Astrocyte of the cerebellum (primary cell): ENCODE measurements at regions not wholly inside any gene's neighbourhood (a gene's known extent, or its start where the extent isn't known, plus 50 kb on each side); places are given as distances from the start of the nearest gene placed in this dataset.

ENCODE experiments used
- DNase-seq: peaks from one replicate; pipeline ENCODE4 v3.0.0-alpha.2; 2011; ENCODE audit warnings: low read depth
- H3K4me3 ChIP-seq: 2 replicates; pipeline ENCODE4 v1.5.1; 2011; ENCODE audit warnings: mild to moderate bottlenecking, low read depth, low read length, moderate library complexity
- CTCF ChIP-seq: IDR thresholded peaks from 2 replicates; pipeline ENCODE4 v1.5.1; 2012; ENCODE audit warnings: low read length, low read depth, moderate library complexity, mild to moderate bottlenecking; ENCODE audit errors: missing control alignments
- in situ Hi-C: cut with HindIII; loops from 2 replicates; pipeline ENCODE4 v1.10.0; 2017; ENCODE audit warnings: low sequenced_read_pairs

DNA sequence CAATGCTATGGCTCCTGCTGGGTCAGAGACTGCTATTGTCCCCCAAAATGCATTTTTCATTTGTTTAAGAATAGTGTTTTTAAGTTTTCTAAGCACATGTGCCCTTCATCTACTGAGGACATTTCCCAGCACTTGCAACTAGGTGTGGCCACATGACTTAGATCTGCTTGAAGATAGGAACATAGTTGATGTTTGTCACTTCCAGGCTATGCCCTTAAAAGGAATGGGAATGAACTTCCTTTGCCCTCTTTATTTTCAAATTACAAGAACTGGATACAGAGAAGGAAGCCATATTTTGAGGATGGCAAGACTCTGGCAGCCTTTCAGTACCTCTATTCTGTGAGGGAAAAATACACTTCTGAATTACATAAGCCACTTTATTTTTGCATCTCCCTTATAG, 203.0 kb upstream of the TFAP2D start:
- H3K4me3 ChIP-seq = no peak overlapping the region
- TF ChIP-seq CTCF = no peak
- in situ Hi-C loops = no loop called here
- no peak for DNase-seq

GRCh38 chr6:50520326-50521266, 192.7 kb upstream of the TFAP2D start:
- TF ChIP-seq CTCF = no peak
- no peak overlapping the region for H3K4me3 ChIP-seq
- DNase-seq = no peak
- in situ Hi-C loops = no loop called here

GRCh38 chr6:50524341-50524740, 189.0 kb upstream of the TFAP2D start:
- no peak overlapping the region for H3K4me3 ChIP-seq
- DNase-seq = no peak
- in situ Hi-C loops = no loop called here
- TF ChIP-seq CTCF = no peak

DNA sequence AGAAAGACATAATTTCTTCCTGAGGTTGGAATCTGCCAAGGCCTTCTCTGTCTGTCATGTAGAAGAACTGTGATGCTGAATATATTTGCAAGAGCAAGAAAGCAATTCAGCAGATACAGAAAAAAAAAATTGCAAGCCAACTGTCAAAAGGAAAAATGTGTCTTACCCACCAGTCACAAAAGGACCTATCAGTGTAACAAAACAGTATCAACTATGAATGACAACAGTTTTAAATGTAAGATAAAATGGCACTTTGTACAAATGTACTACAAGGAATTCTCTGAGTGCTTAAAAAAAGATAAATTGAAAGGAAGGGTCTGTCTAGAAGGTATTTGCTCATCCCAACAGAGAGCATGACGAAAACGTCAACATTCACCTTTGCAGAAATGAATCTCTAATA, 185.3 kb upstream of the TFAP2D start:
- no peak for DNase-seq
- TF ChIP-seq CTCF = no peak
- no peak overlapping the region for H3K4me3 ChIP-seq
- in situ Hi-C loops = no loop called here

DNA sequence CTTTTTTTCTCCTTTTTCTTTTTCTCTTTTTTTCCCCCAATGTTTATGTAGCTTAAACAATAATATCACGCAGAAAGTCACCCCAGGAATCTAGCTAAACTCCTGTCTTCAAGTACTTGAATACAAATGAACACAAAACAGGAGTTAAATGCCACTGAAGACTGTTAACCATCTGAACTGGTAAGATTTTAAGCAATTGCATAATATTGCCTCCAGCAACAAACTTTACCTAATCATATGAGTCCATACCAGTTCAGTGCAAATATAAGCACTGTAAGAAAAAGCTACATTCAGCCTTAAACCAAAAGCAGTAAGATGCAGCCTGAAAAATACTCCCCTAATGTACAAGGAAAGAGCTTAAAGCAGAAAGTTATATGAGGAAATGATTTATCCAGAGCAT, 173.9 kb upstream of the TFAP2D start:
- in situ Hi-C loops = no loop called here
- H3K4me3 ChIP-seq = no peak overlapping the region
- DNase-seq = no peak
- no peak for TF ChIP-seq CTCF

GRCh38 chr6:50541941-50542340, 171.4 kb upstream of the TFAP2D start:
- DNase-seq = no peak
- no peak for TF ChIP-seq CTCF
- H3K4me3 ChIP-seq = no peak overlapping the region
- in situ Hi-C loops = no loop called here

- H3K4me3 ChIP-seq = no peak overlapping the region
- no peak for TF ChIP-seq CTCF
- in situ Hi-C loops = no loop called here
- DNase-seq = no peak
Observed at GRCh38 chr6:50543666-50544065, 169.7 kb upstream of the TFAP2D start.
